LHCN-M2 (cell line): ENCODE measurements at regions not wholly inside any gene's neighbourhood (a gene's known extent, or its start where the extent isn't known, plus 50 kb on each side); places are given as distances from the start of the nearest gene placed in this dataset.

ENCODE experiments used
- DNase-seq: peaks from one replicate; pipeline ENCODE4 v3.0.0-alpha.2; 2012; ENCODE audit warnings: low read depth

DNA sequence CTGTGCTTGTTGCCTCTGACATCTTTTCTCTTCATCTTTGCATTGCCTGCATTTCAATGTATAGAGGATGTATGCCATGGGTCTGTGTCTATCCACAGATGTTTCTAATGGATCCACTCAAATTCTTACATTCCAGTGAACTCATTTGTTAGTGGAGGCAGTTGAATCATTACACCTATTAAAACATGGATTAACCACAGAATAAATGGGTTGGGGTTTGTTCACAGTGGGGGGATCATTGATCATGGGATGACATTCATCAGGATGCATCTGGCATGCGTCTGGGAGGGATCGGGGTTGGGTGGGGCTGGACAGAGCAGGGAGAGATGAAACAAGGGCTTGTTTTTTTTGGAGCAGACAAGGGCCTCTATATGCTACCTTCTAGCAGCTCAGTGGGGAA, 182.5 kb downstream of the RHOU start:
- DNase-seq, result no peak

DNA sequence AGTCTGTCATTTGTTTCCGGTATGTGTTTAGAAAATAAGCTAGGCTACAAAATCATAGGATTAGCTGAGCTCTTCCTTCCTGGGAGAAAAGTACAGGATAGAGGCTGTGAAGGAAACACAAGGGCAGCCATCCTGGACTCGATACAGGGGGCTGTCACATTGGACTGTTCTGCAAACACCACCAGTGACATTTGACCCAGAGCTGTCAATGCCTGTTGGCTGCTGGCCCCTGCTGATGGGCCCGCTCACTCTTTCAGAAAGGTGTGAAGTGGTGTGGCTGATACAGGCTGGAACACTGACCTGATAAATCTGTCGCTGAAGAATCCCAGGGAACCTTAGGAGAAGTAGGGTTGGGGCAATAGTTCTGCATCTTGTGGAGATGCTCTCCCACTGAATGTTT, 183.1 kb downstream of the RHOU start:
- no peak for DNase-seq

DNA sequence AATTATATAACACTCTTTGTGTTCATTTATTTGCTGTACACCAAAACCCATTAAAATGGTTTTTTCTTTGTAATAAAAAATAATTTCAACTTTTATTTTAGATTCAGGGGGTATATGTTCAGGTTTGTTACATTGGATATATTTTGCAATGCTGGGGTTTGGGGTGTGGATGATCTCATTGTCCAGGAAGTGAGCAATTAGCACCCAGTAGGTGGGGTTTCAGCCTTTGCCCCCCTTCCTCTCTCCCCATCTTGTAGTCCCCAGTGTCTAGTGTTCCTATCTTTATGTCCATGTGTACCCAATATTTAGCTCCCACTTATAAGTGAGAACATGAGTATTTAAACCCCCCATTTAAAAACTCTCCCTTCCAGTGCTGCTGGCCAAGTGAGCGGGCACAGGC, 184.6 kb downstream of the RHOU start:
- DNase-seq, result no peak

DNA sequence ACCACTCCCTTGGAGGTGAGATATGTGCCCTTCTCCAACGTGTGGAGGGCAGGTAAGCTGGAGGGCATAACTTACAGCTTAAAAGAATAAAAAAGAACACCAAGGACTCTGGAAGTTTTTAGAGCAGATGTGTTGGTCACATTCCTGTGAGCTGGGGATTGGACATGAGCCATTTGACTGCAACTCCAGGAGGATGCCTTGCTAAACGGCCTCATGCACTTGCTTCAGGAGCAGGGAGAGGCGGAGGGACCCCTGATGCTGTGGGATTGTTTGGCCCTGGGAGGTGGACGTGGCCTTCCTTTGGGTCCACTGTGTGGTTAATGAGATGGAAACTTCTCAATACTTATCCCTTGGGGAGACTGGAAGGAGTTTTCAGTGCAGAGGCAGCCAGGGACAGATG, 185.6 kb downstream of the RHOU start:
- no peak for DNase-seq

DNA sequence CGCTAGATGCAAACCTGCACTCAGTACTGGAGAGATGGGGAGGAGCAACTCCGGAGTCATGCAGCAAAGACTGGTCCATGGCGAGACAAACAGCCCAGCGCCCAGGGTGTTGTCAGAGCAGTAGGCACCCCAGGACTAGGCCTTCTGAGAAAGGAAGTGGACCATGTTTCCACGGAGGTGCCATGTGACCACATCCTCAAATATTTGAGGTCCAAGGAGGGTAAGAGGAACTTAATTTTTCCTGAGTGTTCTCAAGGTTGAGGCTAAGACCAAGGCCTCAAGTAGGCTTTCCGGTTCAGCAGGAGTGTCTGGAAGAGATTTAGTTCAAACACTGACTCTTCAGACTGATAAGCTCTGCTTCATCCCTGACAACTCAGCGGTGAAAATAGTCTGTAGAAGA, 186.2 kb downstream of the RHOU start:
- no peak for DNase-seq

DNA sequence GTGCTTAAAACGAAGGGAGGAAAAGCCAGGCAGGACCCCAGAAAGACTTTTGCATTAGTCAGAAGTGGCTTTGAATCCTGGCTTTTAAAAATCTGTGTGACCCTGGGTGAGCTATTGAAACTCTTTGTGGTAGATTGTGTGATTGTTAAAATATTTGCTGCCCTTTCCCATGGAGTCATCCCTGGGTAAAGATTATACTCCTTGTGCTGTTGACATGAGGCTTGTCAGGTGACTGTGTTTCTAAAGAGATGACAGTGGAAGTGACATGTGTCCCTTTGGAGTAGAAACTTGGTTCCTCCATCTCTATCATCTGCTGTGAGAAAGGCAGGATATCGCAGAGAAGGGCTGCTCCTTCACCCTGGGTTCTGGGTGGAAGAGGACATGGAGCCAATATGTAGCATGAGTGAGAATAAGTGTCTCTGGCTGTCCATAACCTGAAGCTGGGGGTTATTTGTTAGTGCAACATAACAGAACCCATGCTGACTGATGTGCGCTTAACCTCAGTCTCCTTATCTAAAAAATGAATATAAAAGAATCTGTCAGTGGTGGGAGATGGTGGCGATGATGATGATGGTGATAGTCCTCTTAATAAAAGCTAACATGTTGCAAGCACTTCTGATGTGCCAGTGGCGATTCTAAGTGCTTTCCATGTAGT, 187.6 kb downstream of the RHOU start:
- DNase-seq, result no peak

DNA sequence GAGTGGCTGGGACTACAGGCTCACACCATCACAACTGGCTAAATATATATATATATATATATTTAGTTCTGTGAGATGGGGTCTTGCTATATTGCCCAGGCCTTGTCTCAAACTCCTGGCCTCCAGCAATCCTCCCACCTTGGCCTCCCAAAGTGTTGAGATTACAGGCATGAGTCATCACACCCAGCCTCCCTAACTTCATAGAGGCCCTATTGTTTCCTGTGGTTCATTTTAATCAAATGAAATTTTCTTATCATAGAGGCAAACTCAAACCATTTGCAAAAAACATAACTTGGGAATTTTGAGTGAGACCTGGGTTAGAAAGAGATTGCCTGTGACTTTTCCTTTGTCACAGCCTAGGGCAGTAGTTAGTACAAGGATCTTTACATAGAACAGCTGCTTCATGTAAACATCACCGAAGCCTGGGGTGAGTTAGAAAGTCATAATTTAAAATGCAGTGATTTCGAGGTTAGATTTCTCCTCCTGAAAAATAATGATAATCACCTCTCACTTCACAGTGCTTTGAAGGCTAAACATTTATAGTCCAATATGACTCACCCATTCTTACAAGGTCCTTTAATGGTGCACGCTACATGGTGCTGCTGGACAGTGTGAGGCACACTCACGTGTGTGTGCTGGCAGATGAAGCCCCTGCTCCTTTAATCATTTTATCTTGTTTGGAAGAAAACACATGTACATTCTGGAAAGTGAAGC, 188.9 kb downstream of the RHOU start:
- DNase-seq, result no peak

DNA sequence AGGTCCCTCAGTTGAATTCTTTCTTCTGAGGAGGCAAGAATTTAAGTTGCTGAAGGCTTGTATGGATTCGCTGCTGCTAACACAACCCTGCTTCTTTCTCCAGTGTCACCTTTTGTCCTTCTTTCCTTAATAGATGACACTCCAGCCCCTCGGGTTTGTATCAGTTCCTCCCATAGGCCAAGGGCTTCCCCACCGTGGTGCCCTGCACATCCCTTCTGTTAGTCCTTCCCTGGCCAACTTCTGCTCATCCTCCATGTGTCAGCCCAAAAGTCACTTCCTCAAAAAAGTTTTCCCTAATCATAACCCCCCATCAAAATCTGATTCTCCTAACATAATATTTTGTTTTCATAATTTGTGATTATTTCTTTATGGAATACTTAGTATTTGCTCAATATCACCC, 190.4 kb downstream of the RHOU start:
- DNase-seq, result no peak

DNA sequence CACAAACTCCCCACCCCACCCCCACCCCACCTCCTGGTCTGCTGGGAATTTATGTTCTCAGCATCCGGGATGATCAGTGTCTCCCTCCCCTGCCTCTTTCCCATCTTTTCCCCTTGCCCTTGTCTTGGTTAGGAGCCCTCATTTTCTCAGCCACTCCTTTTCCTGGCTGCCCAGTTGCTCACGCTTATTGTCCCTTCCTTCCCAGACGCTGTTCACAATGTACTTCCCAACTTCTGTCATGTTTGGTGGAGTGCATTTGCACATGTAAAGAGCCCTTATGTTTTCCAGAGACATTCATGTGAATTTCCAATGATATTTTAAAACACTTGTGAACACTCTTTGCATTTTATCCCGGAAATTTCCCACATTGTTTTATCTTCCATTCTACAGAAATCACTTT, 192.1 kb downstream of the RHOU start:
- no peak for DNase-seq

DNA sequence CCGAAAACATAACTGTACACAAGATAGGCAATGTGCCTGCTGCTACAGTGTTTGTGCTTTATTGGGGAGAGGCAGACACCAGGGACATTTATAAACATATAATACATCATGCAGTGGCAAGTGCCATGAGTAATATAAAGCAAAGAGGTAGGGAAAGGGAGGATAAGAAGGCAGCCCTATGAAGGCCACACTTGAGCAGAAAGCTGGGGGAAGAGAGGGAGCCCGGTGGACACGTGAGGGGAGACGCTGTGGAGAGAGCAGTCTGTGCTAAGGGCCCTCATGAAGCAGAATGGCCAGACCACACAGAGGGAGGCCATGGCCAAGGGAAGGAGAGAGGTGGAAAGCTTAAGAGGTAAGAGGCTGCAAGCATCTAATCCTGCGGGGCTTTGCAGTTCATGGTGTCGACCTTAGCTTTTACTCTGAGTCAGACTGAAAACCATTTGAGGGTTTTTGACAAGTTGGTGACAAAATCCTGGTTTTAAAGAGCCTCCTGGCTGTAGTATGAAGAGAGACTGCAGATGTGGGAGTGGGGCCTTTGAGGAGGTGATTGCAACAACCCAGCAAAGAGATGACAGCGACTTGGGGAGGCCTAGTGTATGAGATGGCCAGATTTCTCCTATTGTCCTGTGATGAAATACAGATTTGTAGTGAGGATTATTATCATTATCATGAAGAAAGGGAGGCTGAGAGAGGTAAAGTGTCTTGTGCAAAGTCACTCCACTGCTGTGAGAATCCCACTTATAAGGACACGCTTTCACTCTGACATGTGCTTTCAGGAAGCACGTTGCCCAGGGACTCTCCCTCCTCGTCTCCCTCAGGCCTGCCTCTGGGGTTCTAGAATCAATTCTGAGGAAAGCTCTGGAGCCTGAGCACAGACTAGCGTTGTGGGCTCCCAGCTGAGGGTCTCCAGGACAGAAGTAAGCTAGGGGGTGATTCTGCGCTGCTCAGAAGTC, 192.9 kb downstream of the RHOU start:
- DNase-seq, result no peak

DNA sequence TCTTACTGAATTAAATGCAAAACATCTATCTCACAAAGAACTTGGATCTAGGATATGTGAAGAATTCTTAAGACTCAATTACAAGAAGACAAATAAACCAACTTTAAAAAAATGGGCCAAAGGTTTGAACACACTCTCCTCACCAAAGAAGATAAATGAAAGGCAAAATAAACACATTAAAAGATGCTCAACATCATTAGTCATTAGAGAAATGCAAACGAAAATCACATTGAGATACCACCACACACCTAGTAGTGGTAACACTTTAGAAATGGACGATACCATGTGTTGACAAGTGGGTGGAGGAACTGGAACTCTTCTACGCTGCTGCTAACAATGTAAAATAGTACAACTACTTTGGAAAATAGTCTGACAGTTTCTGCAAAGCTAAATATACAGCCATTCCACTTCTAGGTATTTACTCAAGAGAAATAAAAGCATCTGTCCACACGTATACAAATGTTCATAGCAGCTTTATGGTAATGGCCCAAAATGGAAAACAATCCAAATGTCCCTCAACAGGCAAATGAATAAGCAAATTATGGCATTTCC, 194.3 kb downstream of the RHOU start:
- no peak for DNase-seq

DNA sequence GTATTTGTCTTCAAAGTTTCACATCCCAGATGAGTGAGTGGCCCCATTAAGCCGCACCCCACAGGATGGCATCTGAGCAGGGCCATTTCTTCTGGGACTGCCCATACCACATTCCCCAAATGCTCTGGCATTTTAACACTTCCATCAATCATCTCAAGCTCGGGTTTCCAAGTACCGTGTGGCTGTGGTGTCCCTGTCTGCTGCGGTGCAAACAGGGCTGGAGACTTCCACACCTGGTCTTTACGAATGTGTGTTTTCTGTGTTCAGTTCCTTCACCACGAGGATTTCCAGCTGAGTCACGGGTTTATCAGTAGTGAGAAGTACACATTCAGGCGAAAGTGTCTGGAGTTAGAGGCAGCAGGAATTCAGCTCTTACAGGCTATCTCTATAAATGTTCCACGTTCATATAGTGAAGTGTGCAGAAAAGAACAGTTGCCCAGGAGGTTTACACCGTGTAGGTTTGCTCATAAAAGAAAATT, 195.2 kb downstream of the RHOU start:
- no peak for DNase-seq

DNA sequence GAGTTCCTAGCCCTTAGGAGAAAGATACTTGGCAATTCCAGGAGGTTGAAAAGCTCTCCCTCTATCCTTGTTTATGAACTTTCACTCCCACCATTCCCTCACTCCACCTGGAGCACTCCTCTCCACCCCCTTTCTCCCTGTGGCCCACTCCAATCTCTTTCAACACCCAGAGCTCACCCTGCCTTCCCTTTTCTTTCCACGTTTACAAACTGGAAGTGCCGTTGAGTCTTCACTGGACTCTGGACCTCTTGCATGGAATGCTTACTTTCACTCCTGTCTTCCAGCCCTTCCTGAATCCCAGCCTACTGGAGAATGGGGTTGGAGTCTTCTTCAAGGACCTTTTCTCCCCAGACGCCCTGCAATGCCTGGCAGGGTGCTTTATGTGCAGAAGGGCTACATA, 198.5 kb downstream of the RHOU start:
- no peak for DNase-seq

DNA sequence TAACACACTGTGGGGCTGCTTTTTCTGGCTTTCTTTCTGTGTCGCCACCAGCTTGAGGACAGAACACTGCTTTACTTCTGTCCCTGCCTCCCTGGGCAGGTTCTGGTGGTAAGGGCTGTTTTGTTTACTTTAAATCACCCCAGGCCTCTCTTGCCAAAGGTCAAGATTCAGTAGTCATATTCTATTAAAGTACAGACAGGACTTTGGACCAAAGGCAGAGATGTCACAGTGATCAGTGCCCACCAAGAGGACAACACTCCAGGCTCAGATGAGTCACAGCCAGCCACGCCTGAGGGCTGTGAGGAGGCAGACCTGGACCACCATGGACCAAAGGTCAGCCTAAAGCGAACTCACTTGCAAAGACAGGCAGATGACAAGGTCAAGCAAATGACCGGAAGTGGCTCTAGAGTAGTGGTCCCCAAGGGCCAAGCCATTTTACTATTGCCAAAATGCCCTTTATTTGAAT, 200.0 kb downstream of the RHOU start:
- DNase-seq, result no peak

DNA sequence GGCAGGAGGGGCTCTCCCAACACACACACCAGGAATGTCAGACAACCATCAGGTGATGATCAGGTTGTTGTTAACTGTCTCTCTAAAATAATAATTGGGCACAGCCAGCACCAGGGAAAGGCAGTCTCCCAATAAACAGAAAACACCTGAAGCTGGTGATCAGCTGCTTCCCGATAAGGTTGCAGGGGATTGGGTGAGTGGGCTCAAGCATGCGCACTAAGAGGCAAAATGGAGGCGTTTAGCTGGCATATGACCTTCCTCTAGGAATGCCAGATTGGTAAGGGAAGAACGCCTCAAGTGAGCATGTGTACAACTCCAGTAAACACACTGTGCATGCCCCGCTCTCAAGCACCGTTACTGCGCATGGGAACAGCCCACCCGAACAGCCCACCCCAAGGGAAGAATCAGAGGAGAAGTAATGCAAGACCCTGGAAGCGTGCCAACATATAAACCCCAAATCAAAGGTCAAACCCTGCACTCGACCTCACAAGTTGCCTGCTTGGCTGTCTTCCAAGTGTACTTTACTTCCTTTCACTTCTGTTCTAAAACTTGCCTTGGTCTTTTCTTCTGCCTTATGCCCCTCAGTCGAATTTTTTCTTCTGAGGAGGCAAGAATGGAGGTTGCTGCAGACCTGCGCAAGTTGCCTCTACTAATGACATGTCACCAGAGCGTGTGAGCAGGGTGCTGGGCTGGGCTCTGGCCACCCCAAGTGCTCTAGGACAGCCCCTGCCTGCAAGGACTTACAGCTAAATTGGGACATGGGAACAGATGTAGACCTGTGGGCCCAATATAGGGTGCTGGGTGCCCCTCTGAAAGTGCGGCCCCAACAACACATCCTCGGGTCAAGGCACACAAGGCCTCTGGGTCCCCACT, 200.8 kb downstream of the RHOU start:
- no peak for DNase-seq

DNA sequence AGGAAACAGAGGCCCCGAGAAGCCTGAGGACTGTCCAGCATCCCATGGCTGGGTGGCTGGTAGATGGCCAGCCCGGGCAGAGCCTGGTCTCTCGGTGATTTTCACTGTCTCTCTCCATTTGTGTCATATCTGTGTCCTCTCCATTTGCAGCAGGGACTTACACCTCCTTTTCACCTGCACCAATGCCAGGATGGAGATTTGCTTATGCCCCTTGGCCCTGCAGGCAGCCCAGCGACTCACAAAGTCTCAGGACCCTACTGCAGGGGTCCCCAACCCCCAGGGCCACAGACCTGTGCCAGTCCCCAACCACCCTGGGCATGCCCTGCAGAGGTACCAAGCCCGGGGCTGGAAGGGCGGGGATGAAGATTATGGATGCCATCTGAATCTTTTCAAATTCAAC, 201.6 kb downstream of the RHOU start:
- no peak for DNase-seq

DNA sequence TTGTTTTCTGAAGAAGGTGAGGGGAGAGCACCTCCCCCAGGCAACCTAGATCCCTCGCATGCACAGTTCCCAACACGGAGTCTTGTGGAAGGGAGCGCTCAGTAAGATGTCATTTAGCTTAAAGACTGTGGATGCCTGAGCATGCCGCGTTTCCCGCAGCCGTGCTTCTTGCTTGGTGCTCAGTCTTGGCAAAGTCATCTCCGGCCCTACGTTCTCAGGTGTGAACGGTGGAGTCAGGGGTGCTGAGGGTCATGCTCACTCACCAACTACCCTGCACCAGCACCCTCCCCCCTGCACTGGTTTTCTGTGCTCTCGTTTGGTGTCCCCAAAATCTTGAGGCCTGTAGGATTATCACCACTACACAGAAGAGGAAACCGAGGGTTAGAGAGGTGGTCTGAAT, 202.1 kb downstream of the RHOU start:
- DNase-seq, result no peak

DNA sequence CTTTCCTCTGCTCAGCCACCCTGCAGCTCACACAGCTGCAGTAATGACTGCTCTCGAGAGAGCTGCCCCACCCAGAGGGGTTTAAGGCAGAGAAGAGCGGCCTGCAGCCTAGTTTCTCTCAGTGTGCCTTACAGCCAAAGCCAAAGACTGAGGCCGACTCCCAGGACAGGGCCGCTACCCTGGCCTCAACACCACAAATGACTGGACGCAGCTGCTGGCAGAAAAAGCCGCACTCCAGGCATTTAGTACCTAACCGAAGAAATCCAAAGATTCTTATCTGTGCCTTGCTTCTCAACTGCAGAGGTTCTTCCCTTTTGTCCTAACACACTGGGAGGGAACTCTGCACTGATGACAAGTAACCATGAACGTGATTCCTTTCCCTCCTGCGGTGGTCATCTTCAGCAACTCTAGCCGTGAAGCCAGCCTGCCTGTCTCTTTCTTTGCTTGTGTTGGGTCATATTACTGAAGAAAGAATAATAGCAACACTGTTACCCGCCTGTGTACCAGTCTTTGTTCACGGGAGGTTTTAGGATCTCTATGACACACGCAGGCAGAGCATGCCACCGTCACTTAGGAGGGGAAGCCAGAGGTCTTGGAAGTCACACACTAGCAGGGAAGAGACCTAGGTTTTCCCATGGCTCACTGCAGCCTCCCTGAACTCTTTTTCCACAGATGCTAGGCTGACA, 202.7 kb downstream of the RHOU start:
- no peak for DNase-seq

DNA sequence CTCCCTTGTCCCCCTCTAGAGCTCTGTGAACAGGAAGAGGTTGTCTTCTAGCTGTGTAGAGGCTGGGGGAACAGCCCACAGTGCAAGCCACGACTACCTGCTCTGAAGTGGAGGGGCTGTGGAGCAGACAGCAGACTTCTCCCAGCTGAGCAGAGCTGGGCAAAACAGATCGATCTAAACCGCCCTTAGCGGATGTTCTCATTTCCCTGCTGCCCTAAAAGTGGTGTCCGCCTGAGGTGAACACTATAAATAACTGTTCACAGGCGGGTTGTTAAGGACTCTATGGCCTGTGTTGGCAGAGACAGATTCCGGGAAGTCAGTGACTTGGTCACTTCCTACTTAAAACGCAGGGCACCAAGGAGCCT, 203.2 kb downstream of the RHOU start:
- no peak for DNase-seq

DNA sequence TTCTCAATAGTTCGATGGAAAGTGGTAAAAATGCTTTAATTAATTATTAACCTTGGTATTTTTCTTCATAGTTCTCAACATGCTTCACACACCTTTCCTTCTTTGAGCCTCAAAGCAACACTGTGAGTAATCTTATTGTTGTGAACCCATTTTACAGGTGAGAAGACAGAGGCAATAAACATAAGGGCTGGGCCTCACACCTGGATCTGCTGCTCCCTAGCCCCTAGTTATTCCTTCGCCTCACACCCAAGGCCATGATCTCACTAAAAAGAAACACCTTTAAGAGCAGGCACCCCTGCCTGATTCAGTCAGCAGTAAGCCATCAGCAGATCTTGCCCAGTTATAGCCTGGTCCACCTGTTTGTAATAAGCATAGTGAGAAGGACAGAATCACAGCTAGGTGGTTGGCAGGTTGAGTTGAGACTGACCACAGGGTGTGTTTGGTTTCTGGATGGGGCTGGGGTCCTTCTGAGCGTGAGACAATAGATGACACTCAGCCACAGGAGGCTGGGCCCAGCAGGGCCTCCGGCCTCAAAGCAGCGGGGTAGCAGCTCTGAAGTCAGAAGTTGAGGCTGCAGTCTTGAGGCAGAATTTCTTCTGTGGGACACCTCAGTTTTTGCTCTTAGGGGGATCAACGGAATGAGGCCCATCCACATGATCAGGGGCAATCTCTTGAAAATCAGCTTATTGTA, 203.9 kb downstream of the RHOU start:
- no peak for DNase-seq
